Peyer's patch (tissue), 4 donors: ENCODE measurements at regions not wholly inside any gene's neighbourhood (a gene's known extent, or its start where the extent isn't known, plus 50 kb on each side); places are given as distances from the start of the nearest gene placed in this dataset.

ENCODE experiments used
- DNase-seq, 3 donors: peaks; one replicate each; pipeline ENCODE4 v3.0.0-alpha.2; 2017 to 2019
- H3K27ac ChIP-seq, 4 donors: fragments of 200-600 bp; sonication (generic); one replicate each; pipeline ENCODE4 v1.5.1; 2016 to 2019
- H3K27me3 ChIP-seq, 2 donors: fragments of 200-600 bp; sonication (generic); one replicate each; pipeline ENCODE4 v1.5.1; 2019
- H3K36me3 ChIP-seq, 3 donors: fragments of 200-600 bp; sonication (generic); one replicate each; pipeline ENCODE4 v1.5.1; 2016 to 2019
- H3K4me1 ChIP-seq, 4 donors: fragments of 200-600 bp; sonication (generic); one replicate each; pipeline ENCODE4 v1.5.1; 2016 to 2019
- H3K4me3 ChIP-seq, 4 donors: fragments of 200-600 bp; sonication (generic); 1 replicate in 3 of 4; 2 replicates in 1 of 4; pipeline ENCODE4 v1.5.1; 2016 to 2019; ENCODE audit warnings: mild to moderate bottlenecking in 1 of 4
- H3K9me3 ChIP-seq, 4 donors: fragments of 200-600 bp; sonication (generic); one replicate each; pipeline ENCODE4 v1.5.1; 2016 to 2019; ENCODE audit warnings: mild to moderate bottlenecking in 1 of 4
- POLR2A ChIP-seq, 2 donors: fragments of 450-650 bp; IDR thresholded peaks; one replicate each; pipeline ENCODE4 v1.5.1; 2017; ENCODE audit warnings: antibody characterized with exemption in 2 of 2, mild to moderate bottlenecking in 2 of 2, moderate library complexity in 2 of 2
- TF ChIP-seq, protein P1 (sequence below), 6 experiments: fragments of 450-650 bp in 4 of 6; fragments of 200-600 bp in 2 of 6; sonication (generic) in 1 of 6; IDR thresholded peaks; one replicate each; pipeline ENCODE4 v1.5.1; 2017 to 2019; ENCODE audit warnings: antibody characterized with exemption in 6 of 6, mild to moderate bottlenecking in 3 of 6, moderate library complexity in 1 of 6

DNA sequence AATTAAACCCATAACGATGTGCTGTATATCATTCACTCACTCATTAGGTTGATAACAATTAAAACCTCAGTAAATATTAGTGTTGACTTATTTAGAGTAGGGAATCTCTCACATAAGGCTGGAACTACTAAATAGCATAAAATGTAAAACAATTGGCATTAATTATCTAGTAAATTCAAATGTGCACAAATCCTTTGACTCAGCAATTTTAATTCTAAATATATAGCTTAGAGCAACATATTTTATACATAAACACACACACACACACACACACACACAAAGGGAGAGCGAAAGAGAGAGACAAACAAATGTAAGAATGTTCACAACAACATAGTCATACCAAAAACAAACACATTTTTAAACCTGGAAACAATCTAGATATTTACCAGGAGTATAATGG, 443.1 kb upstream of the KCNH7 start:
- Histone ChIP-seq H3K27me3 (no peaks in the 10 kb centered on the region), H3K36me3 (no peaks in the 10 kb centered on the region), H3K9me3 (no peaks in the 10 kb centered on the region), H3K4me3 (no peak overlapping the region), H3K27ac (no peak overlapping the region), H3K4me1 (no peaks in the 10 kb centered on the region)
- TF ChIP-seq POLR2A (IDR thresholded peaks at IDR 0.05) = no peak
- TF ChIP-seq, protein P1, sequence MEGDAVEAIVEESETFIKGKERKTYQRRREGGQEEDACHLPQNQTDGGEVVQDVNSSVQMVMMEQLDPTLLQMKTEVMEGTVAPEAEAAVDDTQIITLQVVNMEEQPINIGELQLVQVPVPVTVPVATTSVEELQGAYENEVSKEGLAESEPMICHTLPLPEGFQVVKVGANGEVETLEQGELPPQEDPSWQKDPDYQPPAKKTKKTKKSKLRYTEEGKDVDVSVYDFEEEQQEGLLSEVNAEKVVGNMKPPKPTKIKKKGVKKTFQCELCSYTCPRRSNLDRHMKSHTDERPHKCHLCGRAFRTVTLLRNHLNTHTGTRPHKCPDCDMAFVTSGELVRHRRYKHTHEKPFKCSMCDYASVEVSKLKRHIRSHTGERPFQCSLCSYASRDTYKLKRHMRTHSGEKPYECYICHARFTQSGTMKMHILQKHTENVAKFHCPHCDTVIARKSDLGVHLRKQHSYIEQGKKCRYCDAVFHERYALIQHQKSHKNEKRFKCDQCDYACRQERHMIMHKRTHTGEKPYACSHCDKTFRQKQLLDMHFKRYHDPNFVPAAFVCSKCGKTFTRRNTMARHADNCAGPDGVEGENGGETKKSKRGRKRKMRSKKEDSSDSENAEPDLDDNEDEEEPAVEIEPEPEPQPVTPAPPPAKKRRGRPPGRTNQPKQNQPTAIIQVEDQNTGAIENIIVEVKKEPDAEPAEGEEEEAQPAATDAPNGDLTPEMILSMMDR (IDR thresholded peaks at IDR 0.05) = no peak
- DNase-seq = no peak

DNA sequence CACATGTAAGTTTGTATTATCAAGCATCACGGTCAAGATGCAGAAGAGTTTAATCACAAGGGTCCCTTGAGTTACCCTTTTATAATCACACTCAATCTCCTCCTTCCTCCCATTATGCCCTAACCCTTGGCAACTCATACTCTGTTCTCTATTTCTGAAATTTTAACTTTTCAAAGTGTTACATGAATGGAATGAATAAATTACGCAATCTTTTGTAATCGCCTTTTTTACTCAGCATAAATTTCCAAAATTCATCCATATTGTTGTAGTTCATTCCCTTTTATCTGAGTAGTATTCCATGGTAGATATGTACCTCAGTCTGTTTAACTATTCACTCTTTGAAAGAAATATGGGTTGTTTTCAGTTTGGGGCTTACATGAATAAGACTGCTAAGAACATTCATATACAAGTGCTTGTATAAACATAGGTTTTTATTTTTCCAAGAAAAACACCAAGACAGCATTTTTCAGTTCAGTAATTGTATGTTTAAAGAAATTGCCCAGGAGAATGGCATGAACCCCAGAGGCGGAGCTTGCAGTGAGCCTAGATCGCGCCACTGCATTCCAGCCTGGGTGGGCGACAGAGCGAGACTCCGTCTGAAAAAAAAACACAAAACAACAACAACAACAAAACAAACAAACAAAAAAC, 430.9 kb upstream of the KCNH7 start:
- no peaks in the 10 kb centered on the region for H3K4me1 ChIP-seq
- TF ChIP-seq, protein P1 (IDR thresholded peaks at IDR 0.05) = no peak
- TF ChIP-seq POLR2A (IDR thresholded peaks at IDR 0.05) = no peak
- no peaks in the 10 kb centered on the region for H3K36me3 ChIP-seq
- no peak overlapping the region for H3K4me3 ChIP-seq
- H3K9me3 ChIP-seq = no peaks in the 10 kb centered on the region
- H3K27ac ChIP-seq = no peak overlapping the region
- DNase-seq = no peak
- no peaks in the 10 kb centered on the region for H3K27me3 ChIP-seq

DNA sequence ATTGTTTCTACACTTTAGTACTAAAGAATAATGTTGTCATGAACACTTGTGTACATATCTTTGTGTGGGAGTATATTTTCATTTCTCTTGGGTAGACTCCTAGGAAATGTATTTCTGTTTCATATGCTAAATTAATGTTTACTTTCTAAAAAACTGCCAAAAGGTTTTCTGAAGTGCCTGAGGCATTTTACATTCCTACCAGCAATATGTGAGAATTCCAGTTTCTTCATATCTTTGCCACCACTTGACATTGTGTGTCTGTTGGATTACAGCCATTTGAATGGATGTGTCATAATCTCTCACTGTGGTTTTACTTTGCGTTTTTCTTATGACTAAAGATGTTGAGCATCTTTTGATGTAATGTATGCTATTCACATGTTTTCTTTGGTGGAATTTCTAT, 428.2 kb upstream of the KCNH7 start:
- Histone ChIP-seq H3K4me3 (no peak overlapping the region), H3K4me1 (no peaks in the 10 kb centered on the region), H3K9me3 (no peaks in the 10 kb centered on the region), H3K27me3 (no peaks in the 10 kb centered on the region), H3K27ac (no peak overlapping the region), H3K36me3 (no peaks in the 10 kb centered on the region)
- DNase-seq = no peak
- TF ChIP-seq, protein P1 (IDR thresholded peaks at IDR 0.05) = no peak
- TF ChIP-seq POLR2A (IDR thresholded peaks at IDR 0.05) = no peak

DNA sequence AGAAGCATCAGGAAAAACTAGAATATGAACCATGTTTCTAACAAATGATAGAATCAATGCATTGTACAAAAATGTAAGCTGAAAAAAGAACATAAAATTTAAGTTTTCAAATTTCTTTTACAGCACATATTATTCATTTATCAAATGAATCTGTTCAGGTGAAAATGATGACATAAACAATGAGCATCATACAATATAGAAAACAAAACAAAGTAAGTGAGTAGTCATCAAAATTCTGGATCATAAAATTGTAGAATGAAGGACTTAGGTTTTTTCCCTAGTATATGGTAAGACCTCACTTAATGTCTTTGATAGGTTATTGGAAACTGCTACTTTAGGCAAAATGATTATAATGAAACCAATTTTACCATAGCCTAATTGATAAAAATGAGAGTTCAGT, 427.0 kb upstream of the KCNH7 start:
- H3K36me3 ChIP-seq = no peaks in the 10 kb centered on the region

DNA sequence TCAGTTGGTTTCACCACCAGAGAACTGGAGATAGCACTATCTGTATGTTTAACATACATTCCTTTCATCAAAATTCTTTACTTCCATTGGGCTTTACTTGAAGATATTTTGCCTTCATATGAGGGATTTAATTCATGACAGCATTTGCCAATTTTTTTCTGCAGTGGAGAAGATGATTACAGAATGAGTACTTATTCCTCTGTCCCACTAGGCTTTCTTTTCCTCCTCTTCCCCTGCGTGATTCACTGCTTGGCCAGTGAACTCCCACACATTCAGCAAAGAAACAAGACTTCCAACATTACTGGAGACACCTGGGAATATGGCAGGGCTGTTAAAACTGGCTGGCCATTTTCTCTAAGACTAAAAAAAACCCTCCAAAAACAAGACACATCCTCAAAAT, 425.8 kb upstream of the KCNH7 start:
- H3K27ac ChIP-seq = no peak overlapping the region
- DNase-seq = no peak
- TF ChIP-seq POLR2A (IDR thresholded peaks at IDR 0.05) = no peak
- TF ChIP-seq, protein P1 (IDR thresholded peaks at IDR 0.05) = no peak
- H3K27me3 ChIP-seq = no peaks in the 10 kb centered on the region
- no peak overlapping the region for H3K4me3 ChIP-seq
- no peaks in the 10 kb centered on the region for H3K4me1 ChIP-seq
- no peaks in the 10 kb centered on the region for H3K36me3 ChIP-seq
- H3K9me3 ChIP-seq = no peaks in the 10 kb centered on the region

More for the DNA sequence above, 427.0 kb upstream of the KCNH7 start:
- H3K27me3 ChIP-seq = no peaks in the 10 kb centered on the region
- H3K4me1 ChIP-seq = no peaks in the 10 kb centered on the region
- no peaks in the 10 kb centered on the region for H3K9me3 ChIP-seq
- H3K4me3 ChIP-seq = no peak overlapping the region
- no peak overlapping the region for H3K27ac ChIP-seq
- no peak for DNase-seq
- TF ChIP-seq, protein P1 (IDR thresholded peaks at IDR 0.05) = no peak
- no peak for TF ChIP-seq POLR2A (IDR thresholded peaks at IDR 0.05)

DNA sequence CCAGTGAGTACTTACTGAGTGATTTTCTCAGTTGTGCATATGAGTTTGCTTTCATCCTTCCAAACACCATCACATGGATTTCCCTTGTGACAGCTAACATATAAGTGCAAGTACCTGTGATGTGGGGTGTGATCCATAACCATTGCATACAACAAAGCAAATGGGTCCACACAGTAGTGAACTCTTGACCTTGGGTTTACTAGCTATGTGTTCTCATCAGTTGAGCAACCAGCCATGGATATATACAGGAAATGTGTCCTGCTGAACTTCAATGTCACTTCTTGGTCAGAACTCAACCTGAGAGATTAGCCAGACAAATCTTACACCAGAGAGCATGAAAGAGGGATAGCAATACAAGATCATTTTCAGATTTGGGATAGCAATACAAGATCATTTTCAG, 420.9 kb upstream of the KCNH7 start:
- Histone ChIP-seq H3K9me3 (no peaks in the 10 kb centered on the region), H3K36me3 (no peaks in the 10 kb centered on the region), H3K4me3 (no peak overlapping the region), H3K27ac (no peak overlapping the region), H3K27me3 (no peaks in the 10 kb centered on the region), H3K4me1 (no peaks in the 10 kb centered on the region)
- DNase-seq = no peak
- TF ChIP-seq POLR2A (IDR thresholded peaks at IDR 0.05) = no peak
- TF ChIP-seq, protein P1 (IDR thresholded peaks at IDR 0.05) = no peak
